Left colon (tissue), 2 donors: ENCODE measurements at regions not wholly inside any gene's neighbourhood (a gene's known extent, or its start where the extent isn't known, plus 50 kb on each side); places are given as distances from the start of the nearest gene placed in this dataset.

Experiments
- ATAC-seq: fragments of 200-7000 bp; cut with Tn5 transposase; one replicate; pipeline ENCODE4 v1.9.1; 2020; ENCODE audit warnings: mild to moderate bottlenecking, moderate library complexity
- DNase-seq, 2 donors: peaks; one replicate each; pipeline ENCODE4 v3.0.0-alpha.2; 2020
- intact Hi-C, 2 donors: fragments of 100-400 bp; cut with DNase I in 1 of 2; cut with micrococcal nuclease in 1 of 2; formaldehyde crosslinking; loops; one replicate each; pipeline versions ENCODE4 v1.11.2 to v1.14.0; 2022; cut with DNase I, micrococcal nuclease
- donor health status: DM: no; HTN: no; CAD: no.
- donor health status: DM: yes; HTN: yes; CAD: no.

DNA sequence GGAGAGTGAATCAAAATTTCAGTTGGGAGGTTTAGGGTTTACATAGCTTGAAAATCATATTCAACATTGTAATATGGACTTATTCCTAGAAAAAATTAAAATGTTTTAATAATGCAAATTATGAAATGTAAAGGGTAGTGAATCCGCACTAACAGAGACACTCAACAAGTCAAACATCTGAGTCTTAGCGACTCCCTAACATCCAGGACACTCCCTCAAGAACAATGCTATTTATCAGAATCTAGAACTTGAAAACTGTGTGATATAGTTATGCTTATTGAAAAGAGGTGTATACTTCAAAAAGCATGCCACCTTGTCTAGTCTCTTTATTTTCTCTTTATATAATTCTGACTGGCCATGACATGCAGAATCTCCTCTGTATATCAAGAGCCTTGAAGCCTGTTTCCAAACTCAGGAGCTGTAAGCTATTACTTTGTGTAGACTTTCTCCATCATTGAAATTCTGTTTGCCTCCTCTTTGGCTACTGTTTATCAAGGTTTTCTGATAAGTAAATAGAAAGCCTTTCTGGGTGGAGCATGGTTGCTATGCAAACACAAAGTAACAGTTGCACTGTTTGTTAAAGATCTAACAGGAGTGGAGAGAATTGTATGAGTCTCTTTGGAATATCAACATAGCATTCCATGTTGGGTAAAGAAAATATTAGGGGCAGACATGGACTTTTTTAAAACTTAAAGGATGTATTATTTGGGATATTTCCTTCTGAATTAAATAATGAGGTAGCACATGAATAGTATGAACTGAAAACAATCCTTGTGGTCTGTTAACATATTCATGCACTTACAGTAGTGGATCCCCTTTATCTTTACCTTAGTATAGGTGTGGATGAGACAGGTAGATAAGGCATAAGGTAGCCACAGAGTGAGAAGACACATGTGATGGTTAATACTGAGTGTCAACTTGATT lies 56.4 kb upstream of the MBNL2 start:
- intact Hi-C loops: no loop called here
- no peak for DNase-seq
- peak; percentile 90 for ATAC-seq

DNA sequence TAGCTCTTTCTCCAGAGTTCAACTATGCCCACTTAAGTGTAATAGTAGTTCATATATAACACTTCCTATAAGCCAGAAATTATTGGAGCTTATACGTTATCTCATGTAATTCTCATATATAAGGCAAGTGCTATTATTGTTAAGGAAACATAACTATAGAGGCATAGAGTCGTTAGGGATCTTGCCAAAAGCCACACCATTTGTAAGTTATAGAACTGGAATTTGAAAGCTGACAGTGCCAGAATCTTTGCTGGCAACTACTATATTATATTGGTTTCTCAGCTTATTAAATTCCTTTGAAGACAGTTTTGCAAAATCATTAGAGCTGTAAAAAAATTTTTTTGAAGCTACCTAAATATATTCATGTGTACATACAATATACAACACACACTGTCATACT lies 51.0 kb upstream of the MBNL2 start:
- ATAC-seq (no peak), DNase-seq (no peak)
- intact Hi-C loops: no loop called here
